HS-5 (cell line): ENCODE measurements at regions not wholly inside any gene's neighbourhood (a gene's known extent, or its start where the extent isn't known, plus 50 kb on each side); places are given as distances from the start of the nearest gene placed in this dataset.

Source experiments
- DNase-seq: peaks from one replicate; pipeline ENCODE4 v3.0.0-alpha.2; 2012; ENCODE audit warnings: low read depth

DNA sequence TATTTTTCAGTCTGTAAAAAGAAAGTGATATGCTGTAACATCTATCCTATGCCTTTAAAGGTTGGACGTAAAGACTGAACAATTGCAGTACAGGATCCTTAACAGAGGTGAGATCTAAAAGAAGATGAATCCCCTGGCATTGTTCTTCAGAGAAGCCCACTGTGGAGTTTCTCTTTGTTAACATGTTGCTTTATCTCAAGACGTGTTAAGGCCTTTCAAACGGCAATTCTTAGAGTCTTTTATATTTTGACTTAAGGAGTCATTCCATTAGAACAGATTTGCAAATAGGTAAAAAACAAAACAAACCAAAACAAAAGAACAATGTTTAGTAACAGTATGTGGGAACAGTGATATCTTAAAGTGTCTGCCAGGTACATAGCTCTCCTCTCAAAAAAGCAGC lies 225.1 kb upstream of the ZP4 start:
- no peak for DNase-seq

DNA sequence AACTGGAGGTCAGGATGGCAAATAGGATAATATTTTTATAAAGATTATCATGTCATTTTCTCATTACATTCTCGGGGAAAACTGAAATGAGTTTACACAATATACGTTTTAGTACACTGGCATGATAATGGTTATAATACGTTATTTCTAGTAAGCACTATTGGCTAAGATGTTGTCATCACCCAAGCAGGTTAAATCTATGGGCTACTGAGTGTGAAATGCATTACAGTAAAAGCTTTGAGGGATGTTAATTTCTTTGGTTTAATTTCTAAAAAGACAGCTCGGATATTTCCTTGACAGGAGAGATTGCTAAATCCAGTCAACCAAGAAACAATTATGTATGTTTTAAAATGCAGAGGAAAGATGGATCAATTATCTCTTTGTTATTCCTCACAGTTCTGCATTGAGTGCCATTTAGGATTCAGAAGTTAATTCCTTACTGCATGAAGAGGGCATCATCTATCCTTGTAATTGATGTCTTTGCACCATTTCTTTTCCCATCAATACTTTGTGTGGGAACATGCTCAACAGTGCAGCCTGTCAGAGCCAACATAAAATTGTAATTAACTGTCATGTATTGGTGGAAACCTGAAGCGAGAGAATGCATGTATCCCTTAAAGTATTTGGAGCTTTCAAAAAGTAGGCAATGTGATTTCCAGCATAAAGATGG lies 222.4 kb upstream of the ZP4 start:
- DNase-seq, result no peak

DNA sequence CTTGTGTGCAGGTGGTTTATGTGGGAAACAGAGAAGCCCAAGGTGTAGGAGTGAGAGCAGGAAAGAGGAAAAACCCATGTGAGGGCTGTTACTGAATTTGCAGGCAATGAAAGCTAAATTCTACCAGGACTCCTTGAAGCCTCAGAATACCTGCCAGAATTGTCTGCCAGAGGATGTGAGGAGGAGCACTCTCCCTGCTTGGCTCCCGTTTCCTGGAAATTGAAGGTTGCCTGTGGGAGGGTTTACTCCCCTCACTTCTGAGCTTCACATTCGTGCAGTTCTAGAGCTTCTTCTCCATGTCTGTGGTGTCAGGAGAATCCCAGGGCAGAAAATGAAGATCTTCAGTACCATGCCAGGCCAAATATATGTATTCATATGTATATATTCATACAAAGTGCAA lies 220.8 kb upstream of the ZP4 start:
- no peak for DNase-seq

DNA sequence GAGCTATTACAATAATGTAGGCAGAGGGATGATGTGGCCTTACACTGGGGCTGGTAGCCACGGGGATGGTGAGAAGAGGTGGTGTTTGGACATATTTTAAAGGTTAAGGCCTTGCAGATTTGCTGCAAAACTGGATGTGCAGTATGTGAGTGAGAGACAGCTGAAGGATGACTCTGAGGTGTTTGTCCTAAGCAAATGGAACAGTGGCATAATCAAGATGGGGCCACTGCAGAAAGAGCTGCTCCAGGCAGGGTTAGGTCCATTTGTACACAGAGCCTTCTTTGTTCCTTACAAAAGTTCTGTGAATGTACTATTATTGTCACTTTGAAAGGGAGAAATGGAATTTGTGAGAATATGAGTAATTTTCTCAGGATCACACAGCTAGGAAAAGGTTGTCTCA lies 220.4 kb upstream of the ZP4 start:
- no peak for DNase-seq

DNA sequence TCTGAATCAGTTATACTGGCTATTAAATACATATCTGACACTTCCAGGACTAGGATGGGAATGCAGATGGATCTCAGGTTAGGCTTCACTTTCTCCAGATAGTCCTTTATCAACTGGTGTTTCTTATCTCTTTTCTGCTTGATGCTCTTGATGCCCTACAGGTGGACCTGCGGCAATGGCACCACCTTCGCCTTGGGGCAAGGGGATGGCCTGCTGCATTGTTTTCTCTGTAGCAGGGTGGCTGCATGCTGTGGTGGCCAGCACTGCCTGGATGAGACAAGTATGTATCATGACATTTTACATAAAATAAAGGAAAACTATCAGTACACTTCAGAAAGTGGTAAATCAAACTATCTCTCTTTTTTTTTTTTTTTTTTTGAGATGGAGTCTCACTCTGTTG lies 217.7 kb upstream of the ZP4 start:
- DNase-seq, result no peak

DNA sequence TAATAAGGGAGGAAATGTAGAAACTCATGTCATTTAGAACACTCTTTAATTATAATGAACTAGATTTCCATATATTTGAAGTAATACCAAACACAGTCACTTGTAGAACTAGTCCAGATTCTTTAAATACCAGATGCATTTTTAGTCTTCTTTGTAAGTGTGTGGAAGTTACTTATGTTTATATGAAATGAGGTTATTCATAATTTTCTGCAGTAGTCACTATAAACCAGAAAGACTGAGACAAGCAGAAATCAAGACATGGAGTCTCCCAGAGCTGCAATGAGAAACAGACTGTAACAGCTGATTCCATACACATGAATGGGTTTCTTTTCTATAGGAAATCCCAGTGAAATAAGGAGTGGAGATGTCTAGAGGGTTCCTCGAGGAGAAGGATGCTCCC lies 216.6 kb upstream of the ZP4 start:
- DNase-seq, result no peak

DNA sequence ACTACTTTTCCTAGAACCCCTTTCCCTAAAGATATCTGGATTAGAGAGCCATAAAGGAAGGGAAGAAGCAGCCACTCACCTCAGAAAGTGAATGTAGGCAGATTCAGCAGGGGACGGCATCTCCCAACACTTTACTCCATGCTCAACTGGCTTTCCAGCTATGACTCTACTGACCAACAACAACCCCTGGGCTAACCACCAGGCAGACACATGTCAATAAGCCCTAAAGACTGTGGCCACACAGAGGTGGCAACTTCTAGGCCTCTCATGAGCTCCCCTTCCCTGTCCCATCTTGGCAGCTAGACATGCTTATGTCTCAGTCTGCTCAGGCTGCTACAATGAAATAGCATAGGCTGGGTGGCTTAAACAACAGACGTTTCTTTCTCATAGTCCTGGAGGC lies 214.0 kb upstream of the ZP4 start:
- DNase-seq, result no peak

DNA sequence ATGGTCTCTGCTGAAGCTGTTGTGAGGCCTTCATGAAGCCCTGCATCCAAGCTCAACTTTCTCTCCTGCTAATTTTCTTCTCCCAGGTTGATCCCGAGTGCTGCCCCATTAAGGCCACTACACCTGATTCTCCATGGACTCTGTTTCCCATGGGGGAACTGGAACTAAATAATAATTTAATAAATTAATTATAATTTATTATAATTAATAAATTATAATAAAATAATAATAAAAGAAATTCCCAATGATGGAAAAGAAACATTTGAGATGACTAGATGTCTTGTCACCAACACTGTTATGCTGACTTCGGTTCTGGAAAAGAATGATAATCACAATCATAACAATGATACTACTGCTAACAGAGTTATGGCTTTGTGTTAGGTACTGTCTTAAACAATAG lies 211.2 kb upstream of the ZP4 start:
- no peak for DNase-seq

DNA sequence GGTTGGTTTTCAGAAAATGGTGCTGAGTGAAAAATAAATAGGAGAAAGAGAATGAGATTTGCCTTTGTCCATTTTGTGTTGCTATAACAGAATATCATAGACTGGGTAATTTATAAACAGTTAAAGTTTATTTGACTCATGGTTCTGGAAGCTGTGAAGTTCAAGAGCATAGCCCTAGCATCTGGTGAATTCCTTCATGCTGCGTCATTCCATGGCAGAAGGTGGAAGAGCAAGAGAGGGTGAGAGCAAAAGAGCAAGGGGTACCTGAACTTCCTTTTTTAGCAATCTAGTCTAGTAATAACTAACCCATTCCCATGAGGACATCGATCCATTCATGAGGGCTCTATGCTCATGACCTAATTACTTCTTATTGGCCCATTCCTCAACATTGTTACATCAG lies 209.1 kb upstream of the ZP4 start:
- peak; percentile 15 for DNase-seq

DNA sequence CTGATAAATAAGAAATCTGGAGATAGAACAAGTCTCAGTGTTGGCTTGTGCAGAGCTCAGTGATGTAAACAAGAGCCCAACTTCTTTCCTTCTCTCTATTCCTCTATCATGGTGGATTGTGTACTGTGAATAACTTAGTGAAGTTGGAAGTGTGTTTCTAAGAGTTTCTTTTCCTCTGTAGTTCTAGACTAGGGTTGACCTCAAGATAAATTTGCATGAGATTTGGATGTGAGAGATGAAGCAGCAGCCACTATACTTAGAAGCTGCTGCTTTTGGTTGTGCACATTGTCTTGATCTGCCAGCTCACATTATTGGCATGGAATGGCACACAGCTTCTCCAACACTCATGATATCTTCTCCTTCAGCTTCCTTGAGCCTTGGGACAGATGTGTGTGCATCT lies 198.9 kb upstream of the ZP4 start:
- DNase-seq, result no peak

DNA sequence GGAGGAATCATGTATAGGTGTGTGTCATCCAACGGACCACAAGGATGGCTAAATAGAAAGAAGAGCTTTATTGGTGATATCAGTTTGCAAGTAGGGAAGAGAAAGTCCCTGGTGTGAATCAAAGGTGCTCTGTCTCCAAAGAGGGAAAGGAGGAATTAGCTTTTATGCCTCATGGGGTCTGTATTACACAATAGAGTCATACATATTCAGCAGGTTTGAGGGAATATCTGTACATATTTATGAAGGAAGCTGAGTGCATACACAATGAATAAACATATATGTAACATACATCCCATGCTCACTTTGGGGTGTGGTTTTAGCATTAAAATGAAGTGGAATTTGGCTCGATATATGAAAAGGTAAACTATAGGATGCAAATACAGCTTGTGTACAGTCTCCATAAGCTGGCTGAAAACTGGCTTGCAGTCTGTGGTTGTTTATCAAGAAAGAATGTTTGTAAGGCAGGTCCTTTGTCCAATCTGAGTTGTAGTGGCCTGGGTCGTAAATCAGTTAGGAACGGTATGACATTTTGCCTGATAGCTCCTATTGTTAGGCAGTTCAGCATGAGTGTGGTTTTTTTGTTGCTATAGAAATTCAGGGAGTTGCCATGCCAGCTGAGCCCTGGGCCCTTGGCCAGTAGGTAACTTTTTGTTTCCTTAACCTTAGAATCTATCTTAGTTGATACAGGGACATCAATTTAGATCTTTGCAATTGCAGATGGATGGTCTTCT lies 198.0 kb upstream of the ZP4 start:
- DNase-seq, result no peak

DNA sequence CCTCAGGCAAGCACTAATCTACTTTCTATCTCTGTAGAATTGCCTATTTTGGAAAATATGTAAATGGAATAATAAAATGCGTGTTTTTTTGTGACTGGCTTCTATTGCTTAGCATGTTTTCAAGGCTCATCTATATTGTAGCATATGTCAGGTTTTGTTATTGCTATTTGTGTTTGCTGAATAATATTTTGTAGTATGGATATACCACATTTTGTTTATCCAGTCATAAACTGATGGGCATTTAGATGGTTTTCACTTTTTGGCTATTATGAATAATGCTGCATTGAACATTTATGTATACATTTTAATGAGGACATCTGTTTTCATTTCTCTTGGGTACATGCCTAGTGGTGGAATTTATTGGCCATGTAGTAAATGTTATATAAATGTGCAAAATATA lies 183.3 kb upstream of the ZP4 start:
- DNase-seq, result no peak

DNA sequence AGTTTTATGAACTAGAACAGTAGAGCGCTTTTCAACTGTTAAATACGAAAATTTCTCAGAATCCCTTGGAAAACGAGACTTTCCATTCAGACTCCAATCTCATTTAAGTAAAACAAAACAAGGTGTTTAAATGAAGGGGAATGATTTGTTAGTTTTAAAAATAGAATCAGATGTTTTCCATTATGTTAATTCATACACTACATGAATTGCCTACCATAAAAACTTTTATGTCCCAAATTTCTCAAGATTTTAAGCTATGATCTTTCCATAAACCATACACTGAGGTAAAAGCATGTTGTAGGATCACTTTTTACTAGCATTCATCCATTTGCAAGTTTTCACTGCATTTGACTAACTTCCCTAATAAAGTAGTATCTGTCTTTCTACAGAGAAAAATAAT lies 180.3 kb upstream of the ZP4 start:
- no peak for DNase-seq

DNA sequence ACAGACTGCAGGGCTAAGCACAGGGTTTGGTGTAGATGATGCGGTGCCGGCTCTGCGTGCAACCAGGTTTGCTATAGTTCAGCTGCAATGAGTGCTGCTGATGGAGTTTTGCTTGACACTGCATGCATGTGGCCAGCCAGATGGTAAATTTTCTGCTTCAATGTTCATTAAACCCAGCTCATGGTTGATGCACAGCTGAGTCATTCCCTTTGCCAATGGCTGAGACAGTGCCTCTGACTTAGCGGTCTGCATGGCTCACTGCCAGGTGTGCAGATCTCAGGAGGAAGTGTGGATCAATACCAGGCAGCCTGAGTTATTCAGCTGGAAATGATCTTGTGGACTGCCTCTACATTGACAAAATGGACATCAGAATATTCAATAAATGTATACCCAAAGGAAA lies 172.7 kb upstream of the ZP4 start:
- DNase-seq, result peak; percentile 96

DNA sequence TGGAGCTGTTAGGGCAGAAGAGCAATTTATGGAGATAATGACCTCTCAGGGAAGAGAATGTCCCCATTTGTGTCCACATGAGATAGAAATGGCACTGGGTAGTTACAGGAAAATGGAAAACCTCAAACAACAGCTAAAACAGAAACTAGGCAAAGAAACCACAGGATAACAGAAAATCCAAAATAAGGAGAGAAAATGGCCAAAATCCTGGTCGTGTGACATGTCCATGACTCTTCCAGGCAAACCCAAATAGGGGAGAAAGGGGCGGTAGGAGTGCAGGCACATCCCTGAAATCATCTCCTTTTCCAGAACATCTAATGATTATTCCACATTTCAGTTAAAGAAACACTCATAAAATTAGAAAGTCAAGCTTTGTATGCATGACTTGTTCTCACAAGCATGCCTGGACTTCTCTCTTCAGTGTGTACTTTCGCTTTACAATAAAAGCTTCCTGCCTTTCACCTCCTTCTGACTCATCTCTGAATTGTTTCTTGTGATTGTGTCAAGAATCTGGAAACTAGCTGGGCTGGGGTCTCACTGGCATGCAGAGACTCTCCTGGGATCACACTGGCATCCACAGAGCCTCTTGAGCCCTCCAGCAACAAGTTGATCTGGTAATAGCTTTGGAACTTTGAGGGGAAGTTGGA lies 171.4 kb upstream of the ZP4 start:
- DNase-seq, result peak; percentile 60

DNA sequence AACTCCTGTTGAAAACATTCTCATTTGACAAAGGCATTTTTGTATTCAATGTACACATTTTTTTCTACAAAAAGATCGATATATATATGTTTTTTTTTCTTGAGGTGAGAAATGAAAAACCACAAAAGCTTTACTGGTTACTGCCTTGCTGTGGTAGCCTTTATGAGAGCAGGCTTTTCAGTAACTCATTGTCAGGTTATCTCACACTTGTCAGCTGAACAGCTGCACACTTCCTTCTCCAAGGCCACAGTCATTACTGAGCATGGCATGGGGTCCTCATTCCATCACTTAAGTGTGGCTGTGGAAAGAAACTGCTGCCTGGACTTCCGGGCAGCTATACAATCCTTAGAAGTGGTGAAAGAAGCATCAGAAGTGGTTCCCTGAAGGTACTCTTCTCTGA lies 169.3 kb upstream of the ZP4 start:
- no peak for DNase-seq

DNA sequence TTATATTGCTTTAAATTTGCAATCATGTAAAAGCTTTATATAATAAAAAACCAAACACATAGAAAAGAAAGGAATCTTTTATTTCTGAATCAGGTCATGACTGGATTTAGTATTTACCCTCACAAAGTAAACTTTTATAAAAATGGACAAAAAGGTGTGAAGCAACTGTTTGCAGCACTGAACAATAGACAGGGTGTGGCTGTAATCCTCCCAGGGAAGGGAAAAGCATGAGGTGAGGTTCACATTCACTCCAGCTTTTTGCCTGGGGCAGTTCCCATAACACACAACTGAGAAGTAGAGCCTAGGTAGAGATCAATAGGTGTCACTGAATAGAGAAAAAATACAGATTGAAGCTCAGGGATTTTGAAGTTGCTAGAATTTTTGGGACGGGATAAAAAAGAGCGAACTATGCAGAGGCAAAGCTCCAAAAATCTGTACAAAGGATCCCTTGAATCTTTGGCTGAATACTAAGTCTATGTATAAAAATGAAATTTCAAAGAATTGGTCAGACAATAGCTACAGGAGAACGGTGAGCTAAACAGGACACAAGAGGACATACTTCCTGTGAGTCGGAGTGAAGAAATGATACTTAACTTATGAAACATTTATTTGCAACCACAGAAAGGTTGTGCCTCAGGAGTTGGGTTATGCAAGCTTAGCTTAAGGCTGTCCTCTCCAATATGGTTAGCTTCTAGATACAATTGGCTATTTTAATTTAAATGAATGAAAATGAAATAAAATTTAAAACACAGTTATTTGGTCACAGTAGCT lies 162.0 kb upstream of the ZP4 start:
- DNase-seq, result peak; percentile 48

DNA sequence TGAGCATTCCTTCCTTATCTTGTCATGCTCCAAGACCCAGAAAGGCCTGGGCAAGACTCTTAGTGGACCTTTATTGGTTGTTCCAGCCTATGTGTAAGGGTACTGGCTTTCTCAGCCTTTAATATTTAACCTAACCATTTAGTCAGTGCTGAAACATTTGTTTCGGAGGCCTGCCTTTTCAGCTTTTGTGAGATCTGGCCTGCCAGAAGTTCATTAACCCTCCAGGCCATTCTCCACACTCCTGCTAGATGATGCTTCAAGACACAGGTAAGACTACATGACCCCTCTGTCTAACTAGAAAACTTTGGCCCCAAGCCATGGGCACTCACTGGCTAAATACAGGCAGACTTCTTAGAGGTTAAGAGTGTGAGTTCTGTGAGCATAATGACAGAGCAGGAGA lies 138.4 kb upstream of the ZP4 start:
- DNase-seq, result no peak

DNA sequence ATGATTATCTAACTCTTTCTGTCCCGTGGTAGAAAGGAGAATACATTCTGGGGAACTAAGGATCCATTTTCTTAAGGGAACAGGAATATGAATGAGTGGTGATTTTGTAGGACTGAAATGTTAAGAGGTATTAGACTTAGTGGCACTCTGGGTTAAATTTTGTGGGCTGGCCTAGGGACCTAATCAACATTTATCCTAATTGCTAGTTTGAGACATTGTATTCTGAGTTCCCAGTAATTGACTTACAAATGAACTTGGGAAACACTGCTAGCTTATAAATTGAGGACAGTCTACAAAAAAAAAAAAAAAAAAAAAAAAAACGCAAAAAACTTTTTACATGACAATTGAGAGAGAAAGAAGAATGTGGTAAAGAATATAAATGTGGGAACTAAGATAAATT lies 136.6 kb upstream of the ZP4 start:
- DNase-seq, result no peak

DNA sequence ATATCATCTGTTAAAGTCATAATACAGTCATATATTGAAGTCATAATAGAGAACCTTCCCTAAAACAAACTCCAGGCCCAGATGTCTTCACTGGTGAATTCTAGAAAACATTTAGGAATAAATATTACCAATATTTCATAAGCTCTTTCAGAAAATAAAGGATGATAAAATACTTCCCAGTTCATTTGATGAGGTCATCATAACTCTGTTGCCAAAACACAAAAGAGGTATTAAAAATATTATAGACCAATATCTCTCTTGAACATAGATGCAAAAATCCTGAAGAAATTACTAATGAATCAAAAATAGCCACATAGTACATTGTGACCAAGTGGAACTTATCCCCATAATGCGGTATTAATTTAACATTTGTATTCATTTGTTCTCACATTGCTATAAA lies 132.4 kb upstream of the ZP4 start:
- no peak for DNase-seq

DNA sequence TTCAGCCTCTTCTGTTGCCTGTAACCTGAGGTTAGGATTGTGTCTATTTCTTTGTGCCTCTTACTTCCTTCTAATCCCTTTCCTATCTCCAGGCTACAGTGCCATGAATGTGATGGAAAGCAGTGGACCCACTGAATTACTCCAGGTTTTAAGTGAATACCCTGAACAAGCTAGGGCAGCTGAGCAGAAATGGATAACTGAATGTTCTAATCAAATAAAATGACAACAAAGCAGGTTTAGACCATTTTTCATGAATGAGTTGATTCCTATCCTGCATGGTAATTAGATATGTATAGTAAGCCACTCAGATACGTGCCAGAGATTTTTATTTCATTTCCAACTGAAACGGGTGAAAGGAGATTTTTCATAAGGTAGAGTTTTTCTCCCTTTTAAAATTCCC lies 127.5 kb upstream of the ZP4 start:
- no peak for DNase-seq

DNA sequence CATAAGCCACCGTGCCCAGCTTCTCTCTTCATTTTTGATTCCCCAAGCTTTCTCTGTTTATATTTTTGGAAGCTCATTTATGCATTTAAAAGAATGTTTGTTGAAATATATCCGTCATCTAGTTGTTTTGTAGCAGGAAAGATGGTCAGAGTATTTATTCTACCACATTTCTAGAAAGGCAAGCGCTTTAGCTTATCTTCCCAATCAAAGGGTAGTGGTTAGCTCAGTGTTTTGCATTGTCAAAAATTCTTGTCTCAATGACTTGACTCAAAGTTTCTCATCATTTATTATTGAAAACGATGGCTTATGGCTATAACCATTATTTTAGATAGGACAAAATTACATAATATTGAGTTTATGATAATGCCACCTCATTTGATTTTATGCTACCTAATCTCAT lies 116.1 kb upstream of the ZP4 start:
- DNase-seq, result no peak

DNA sequence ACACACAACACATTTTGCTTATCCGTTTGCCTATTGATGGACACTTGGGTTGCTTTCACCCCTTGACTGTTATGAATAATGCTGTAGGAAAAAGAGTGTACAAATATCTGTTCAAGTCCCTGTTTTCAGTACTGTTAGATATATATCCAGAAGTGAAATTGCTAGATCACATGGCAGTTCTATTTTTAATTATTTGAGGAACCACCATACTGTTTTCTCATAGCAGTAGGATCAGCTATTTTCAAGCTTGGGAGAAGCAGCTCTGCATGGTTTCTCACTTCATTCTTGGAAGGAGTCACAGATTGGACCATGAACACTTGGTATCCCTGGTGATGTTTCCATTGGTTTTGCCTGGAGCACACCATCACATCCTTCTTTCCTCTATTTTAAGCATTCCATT lies 114.4 kb upstream of the ZP4 start:
- DNase-seq, result no peak
